ENCODE measurements at regions not wholly inside any gene's neighbourhood (a gene's known extent, or its start where the extent isn't known, plus 50 kb on each side); places are given as distances from the start of the nearest gene placed in this dataset.

DNA sequence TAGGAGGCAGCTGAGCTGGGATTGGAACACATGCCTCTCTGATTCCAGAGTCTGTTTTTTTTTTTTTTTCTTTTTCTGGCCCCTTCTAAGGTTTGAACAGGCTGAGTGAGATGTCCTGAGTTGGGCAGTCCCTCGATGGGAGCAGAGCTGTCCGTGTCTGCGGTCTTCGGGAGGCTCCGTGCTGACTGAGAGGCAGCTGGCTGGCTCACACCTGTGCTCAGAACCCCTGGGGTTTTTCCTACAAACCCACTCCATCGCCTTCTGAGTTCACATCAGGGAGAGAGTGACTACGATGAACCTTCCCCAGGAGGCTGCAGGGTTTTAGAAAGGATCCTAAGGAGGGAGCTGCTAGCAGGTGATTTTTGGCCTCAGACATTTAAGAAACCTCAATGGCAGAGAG, 92.5 kb downstream of the IRF8 start:
- H3K27me3 ChIP-seq, result no peaks in the 10 kb centered on the region
- H3K4me3 ChIP-seq, result no peak overlapping the region
- no peak overlapping the region for H3K27ac ChIP-seq
- DNase-seq, result no peak
- H3K9ac ChIP-seq (ENCODE audit: low read depth in 2 of 2, low read length in 2 of 2), result no peak overlapping the region
- intact Hi-C loops (cut with DNase I), result no loop called here
- H3K9me3 ChIP-seq, result no peaks in the 10 kb centered on the region
- H3K4me1 ChIP-seq, result peaks cover 6% of the 10 kb centered on the region
- TF ChIP-seq, protein P1, sequence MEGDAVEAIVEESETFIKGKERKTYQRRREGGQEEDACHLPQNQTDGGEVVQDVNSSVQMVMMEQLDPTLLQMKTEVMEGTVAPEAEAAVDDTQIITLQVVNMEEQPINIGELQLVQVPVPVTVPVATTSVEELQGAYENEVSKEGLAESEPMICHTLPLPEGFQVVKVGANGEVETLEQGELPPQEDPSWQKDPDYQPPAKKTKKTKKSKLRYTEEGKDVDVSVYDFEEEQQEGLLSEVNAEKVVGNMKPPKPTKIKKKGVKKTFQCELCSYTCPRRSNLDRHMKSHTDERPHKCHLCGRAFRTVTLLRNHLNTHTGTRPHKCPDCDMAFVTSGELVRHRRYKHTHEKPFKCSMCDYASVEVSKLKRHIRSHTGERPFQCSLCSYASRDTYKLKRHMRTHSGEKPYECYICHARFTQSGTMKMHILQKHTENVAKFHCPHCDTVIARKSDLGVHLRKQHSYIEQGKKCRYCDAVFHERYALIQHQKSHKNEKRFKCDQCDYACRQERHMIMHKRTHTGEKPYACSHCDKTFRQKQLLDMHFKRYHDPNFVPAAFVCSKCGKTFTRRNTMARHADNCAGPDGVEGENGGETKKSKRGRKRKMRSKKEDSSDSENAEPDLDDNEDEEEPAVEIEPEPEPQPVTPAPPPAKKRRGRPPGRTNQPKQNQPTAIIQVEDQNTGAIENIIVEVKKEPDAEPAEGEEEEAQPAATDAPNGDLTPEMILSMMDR (IDR thresholded peaks at IDR 0.05), result no peak
- H3K36me3 ChIP-seq, result no peaks in the 10 kb centered on the region

DNA sequence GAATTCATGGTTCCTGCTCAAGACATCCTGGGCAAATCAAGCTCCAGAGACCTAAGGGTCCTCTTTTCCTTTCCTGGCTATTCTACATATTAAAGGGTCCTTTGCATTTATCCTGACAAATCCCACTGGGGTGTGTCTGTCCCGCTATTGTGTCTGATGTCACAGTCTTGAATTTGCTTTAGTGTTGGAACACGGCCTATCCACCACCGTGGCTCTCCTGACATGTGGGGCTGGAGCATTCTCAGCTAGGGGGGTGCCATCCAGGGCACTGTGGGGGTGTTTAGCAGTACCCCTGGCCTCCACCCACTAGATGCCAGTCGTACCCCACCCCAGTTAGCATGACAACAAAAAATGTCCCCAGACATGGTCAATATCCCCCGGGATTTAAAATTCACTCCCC, 92.9 kb downstream of the IRF8 start:
- Histone ChIP-seq H3K27ac (no peak overlapping the region), H3K4me3 (no peak overlapping the region), H3K9me3 (no peaks in the 10 kb centered on the region), H3K4me1 (peaks cover 2% of the 10 kb centered on the region), H3K9ac (ENCODE audit: low read depth in 2 of 2, low read length in 2 of 2) (no peak overlapping the region), H3K27me3 (no peaks in the 10 kb centered on the region), H3K36me3 (no peaks in the 10 kb centered on the region)
- no peak for DNase-seq
- TF ChIP-seq, protein P1 (IDR thresholded peaks at IDR 0.05), result no peak
- intact Hi-C loops (cut with DNase I), result no loop called here

DNA sequence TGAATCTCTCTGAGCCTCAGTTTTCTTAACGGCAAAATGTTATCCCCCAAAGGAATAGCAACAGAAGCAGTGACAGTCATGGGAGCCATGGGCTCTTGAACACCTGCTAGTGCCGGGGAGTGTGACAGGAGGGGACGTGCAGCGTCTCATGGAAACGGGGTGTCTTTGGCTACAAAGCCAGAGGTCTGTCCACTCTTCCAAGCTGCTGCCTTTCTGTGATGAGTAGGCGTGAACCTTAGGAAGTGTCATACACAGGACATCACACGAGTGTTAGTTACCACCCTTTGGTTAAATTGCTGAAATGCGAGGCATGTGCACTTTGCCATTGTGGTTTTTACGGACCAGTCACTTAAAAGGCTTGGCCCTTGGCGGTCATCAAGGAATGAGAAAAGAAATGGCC, 93.4 kb downstream of the IRF8 start:
- no peaks in the 10 kb centered on the region for H3K9me3 ChIP-seq
- no peaks in the 10 kb centered on the region for H3K36me3 ChIP-seq
- H3K9ac ChIP-seq (ENCODE audit: low read depth in 2 of 2, low read length in 2 of 2), result no peak overlapping the region
- H3K27ac ChIP-seq, result no peak overlapping the region
- TF ChIP-seq, protein P1 (IDR thresholded peaks at IDR 0.05), result no peak
- no peak overlapping the region for H3K4me3 ChIP-seq
- no peaks in the 10 kb centered on the region for H3K4me1 ChIP-seq
- no peak for DNase-seq
- no peaks in the 10 kb centered on the region for H3K27me3 ChIP-seq
- intact Hi-C loops (cut with DNase I), result no loop called here

- no peak overlapping the region for H3K9ac ChIP-seq (ENCODE audit: low read depth in 2 of 2, low read length in 2 of 2)
- no peak for DNase-seq
- intact Hi-C loops (cut with DNase I), result no loop called here
- no peaks in the 10 kb centered on the region for H3K9me3 ChIP-seq
- no peak overlapping the region for H3K4me3 ChIP-seq
- no peaks in the 10 kb centered on the region for H3K27me3 ChIP-seq
- no peak overlapping the region for H3K27ac ChIP-seq
- no peaks in the 10 kb centered on the region for H3K4me1 ChIP-seq
- TF ChIP-seq, protein P1 (IDR thresholded peaks at IDR 0.05), result no peak
- H3K36me3 ChIP-seq, result no peaks in the 10 kb centered on the region
Measured at GRCh38 chr16:85992779-85993178, 93.8 kb downstream of the IRF8 start.

- H3K36me3 ChIP-seq, result no peaks in the 10 kb centered on the region
- H3K27me3 ChIP-seq, result no peaks in the 10 kb centered on the region
- TF ChIP-seq, protein P1 (IDR thresholded peaks at IDR 0.05), result no peak
- peaks cover 3% of the 10 kb centered on the region for H3K4me1 ChIP-seq
- no peaks in the 10 kb centered on the region for H3K9me3 ChIP-seq
- no peak overlapping the region for H3K9ac ChIP-seq (ENCODE audit: low read depth in 2 of 2, low read length in 2 of 2)
- no peak for DNase-seq
- H3K27ac ChIP-seq, result no peak overlapping the region
- no peak overlapping the region for H3K4me3 ChIP-seq
- intact Hi-C loops (cut with DNase I), result no loop called here
Measured at GRCh38 chr16:85994492-85995490, 95.8 kb downstream of the IRF8 start.

Measured in colonic mucosa (tissue), 4 donors.